Osteoblast (primary cell): ENCODE measurements at regions not wholly inside any gene's neighbourhood (a gene's known extent, or its start where the extent isn't known, plus 50 kb on each side); places are given as distances from the start of the nearest gene placed in this dataset.

Source experiments
- DNase-seq: peaks from one replicate; pipeline ENCODE4 v3.0.0; 2011; ENCODE audit warnings: low spot score, mixed read lengths; ENCODE audit not compliant: insufficient read length; ENCODE audit errors: missing footprints
- H2AFZ ChIP-seq: 2 replicates; pipeline ENCODE4 v1.6.0; 2011; ENCODE audit warnings: mild to moderate bottlenecking, low read length
- H3K27ac ChIP-seq: 2 replicates; pipeline ENCODE4 v1.5.1; 2011; ENCODE audit warnings: mild to moderate bottlenecking, low read depth, low read length, moderate library complexity
- H3K27me3 ChIP-seq: 2 replicates; pipeline ENCODE4 v1.6.0; 2012; ENCODE audit warnings: mild to moderate bottlenecking, control low read depth, inconsistent platforms, low read length, moderate library complexity; ENCODE audit not compliant: insufficient read depth
- H3K36me3 ChIP-seq: 2 replicates; pipeline ENCODE4 v1.5.1; 2011; ENCODE audit warnings: mild to moderate bottlenecking, low read length, control low read depth, moderate library complexity; ENCODE audit not compliant: insufficient read depth
- H3K4me1 ChIP-seq: 2 replicates; pipeline ENCODE4 v1.5.1; 2011; ENCODE audit warnings: mild to moderate bottlenecking, low read length, control low read depth, moderate library complexity; ENCODE audit not compliant: insufficient read depth
- H3K4me2 ChIP-seq: 2 replicates; pipeline ENCODE4 v1.6.0; 2011; ENCODE audit warnings: mild to moderate bottlenecking, low read length; ENCODE audit not compliant: insufficient read depth
- H3K4me3 ChIP-seq: fragments of 200-600 bp; sonication (generic); 3 replicates; pipeline ENCODE4 v1.5.1; 2012; ENCODE audit warnings: mild to moderate bottlenecking, low read length, inconsistent platforms; ENCODE audit not compliant: insufficient read depth
- H3K79me2 ChIP-seq: 2 replicates; pipeline ENCODE4 v1.6.0; 2012; ENCODE audit warnings: mild to moderate bottlenecking, low read length, control low read depth, inconsistent platforms; ENCODE audit not compliant: insufficient read depth
- H3K9me3 ChIP-seq: 2 replicates; pipeline ENCODE4 v1.5.1; 2011; ENCODE audit warnings: low read depth, low read length, control low read depth
- H4K20me1 ChIP-seq: 2 replicates; pipeline ENCODE4 v1.6.0; 2012; ENCODE audit warnings: mild to moderate bottlenecking, low read length, control low read depth; ENCODE audit not compliant: insufficient read depth
- TF ChIP-seq, protein P1 (sequence below): IDR thresholded peaks from 2 replicates; pipeline ENCODE4 v1.5.1; 2011; ENCODE audit warnings: mild to moderate bottlenecking, low read depth, low read length, moderate library complexity; ENCODE audit errors: extremely low read depth

DNA sequence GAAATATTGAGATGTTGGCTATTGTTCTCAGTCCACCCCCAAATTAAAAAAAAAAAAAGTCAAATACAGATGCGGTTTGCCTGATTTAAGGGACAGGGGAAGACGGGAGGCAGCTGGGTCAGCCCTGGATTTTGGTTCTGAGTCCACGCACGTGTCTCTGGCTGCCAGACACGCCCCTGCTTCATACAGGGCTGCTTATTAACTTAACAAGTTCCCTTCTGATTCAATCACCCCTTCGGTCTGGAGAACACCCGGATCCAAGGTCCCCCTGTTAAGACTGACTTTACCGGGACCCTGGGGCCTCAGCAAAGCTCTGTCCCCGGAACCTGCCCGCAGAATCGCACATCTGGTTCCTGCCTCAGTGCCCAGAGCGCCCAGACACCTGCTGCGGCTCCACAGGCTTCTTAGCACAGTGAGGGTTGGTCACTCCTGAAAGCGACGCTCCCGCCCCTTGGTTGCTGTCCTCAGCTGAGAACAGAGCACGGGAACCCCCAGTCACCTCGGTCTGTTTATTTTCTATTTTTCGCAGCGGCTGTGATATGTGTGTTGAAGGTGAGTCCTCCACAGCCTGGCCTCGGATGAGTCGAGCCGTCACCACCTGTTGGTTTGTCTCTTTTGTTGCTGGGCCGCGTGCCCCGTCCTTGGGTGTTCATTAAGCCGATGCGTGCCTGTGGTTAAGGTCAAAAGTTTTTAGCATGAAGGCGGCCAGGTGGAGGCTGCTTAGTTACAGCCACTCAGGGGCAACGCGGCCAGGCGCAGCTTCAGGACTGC, 57.2 kb downstream of the RTP5 start:
- TF ChIP-seq, protein P1, sequence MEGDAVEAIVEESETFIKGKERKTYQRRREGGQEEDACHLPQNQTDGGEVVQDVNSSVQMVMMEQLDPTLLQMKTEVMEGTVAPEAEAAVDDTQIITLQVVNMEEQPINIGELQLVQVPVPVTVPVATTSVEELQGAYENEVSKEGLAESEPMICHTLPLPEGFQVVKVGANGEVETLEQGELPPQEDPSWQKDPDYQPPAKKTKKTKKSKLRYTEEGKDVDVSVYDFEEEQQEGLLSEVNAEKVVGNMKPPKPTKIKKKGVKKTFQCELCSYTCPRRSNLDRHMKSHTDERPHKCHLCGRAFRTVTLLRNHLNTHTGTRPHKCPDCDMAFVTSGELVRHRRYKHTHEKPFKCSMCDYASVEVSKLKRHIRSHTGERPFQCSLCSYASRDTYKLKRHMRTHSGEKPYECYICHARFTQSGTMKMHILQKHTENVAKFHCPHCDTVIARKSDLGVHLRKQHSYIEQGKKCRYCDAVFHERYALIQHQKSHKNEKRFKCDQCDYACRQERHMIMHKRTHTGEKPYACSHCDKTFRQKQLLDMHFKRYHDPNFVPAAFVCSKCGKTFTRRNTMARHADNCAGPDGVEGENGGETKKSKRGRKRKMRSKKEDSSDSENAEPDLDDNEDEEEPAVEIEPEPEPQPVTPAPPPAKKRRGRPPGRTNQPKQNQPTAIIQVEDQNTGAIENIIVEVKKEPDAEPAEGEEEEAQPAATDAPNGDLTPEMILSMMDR, result no peak
- H3K36me3 ChIP-seq, result no peaks in the 10 kb centered on the region
- H3K27ac ChIP-seq, result no peak overlapping the region
- DNase-seq, result peak; percentile 23
- H4K20me1 ChIP-seq, result no peaks in the 10 kb centered on the region
- no peak overlapping the region for H3K4me3 ChIP-seq
- H2AFZ ChIP-seq, result no peak overlapping the region
- H3K79me2 ChIP-seq, result no peaks in the 10 kb centered on the region
- H3K4me1 ChIP-seq, result no peaks in the 10 kb centered on the region
- H3K27me3 ChIP-seq, result peaks cover 9% of the 10 kb centered on the region
- no peak overlapping the region for H3K4me2 ChIP-seq
- H3K9me3 ChIP-seq, result no peaks in the 10 kb centered on the region

DNA sequence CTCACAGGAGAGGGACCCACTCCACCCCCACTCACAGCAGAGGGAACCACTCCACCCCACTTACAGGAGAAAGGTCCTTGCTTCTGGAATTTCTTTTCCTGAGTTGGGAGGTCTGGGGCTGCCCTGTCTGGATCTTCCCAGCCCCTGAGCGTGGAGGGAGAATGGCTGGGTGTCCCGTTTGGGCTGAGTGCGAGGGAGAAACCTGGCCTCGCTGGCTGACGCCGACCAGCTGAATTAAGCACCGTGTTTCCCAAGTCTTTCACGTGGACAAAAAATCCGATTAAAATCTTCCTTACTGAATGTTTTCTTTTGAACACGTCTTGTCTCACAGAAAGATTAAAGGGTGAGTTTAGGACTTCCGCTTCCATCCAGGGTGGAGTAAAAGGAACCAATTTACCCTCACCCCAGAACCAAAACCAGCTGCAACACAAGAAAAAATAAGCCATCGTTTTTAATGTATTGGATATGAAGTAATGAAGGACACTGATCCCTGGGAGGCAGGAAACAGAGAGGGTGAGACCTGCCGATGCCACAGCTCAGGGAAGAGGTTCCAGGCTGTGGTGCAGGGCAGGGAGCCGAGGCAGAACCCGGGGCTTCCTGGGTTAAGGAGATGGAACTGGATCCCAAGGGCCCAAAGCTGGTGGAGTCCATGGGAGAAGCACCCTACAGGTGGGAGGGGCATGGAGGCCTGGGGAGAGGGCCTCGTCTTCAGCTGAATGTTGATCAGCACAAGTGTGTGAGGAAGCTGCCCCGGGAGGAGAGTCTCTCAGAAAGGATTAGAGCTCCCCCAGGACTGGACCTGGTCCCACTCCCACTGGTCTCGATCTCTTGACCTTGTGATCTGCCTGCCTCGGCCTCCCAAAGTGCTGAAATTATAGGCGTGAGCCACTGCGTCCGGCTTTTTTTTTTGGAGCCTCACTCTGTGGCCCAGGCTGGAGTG, 60.3 kb downstream of the RTP5 start:
- H3K79me2 ChIP-seq, result no peaks in the 10 kb centered on the region
- H3K9me3 ChIP-seq, result no peaks in the 10 kb centered on the region
- H3K4me3 ChIP-seq, result no peak overlapping the region
- H3K4me2 ChIP-seq, result no peak overlapping the region
- TF ChIP-seq, protein P1, result no peak
- H3K27me3 ChIP-seq, result peaks cover 9% of the 10 kb centered on the region
- H3K4me1 ChIP-seq, result peaks cover 8% of the 10 kb centered on the region
- no peak overlapping the region for H2AFZ ChIP-seq
- DNase-seq, result peak; percentile 62
- H3K27ac ChIP-seq, result no peak overlapping the region
- no peaks in the 10 kb centered on the region for H3K36me3 ChIP-seq
- no peaks in the 10 kb centered on the region for H4K20me1 ChIP-seq

DNA sequence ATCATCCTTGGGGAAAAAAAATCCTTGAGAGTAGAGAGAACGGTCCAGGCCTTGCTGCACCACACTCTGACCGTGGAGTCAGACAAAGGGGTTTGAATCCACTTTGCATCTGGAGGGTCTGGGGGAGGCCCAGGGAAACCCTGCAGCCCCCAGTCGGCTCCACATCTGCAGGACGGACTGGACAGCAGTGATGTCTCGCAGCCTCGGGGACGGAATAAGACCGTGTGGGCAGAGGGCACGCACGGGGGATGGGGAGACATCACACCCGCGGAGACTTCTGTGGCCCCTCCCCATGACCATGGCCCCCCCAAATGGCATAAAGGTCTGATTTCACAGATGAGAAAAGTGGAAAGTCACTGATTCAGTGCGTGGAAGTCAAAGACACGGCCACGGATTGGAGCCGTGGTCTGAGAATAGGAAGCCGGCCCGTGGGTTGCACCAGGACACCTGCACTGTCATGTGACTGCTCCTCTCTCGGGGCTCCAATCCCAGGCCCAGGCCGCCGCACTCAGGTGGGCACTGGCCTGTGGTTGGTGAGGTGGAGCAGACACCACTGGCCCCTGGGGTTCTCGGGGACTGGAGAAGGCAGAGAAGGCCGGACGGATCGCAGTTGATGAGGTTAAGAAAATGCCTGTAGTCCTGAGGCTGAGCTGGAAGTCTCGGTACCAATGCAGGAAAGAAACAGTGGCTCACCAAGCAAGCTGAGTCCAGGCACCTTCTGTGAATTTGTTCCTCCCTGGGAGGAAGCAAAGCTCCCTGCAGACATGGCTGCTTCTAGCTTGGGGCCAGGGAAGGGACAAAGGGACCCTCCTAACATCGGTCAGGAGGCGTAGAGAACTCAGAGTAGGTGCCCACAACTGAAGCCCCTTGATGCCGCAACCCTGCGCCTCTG, 61.8 kb downstream of the RTP5 start:
- no peaks in the 10 kb centered on the region for H3K9me3 ChIP-seq
- H3K4me3 ChIP-seq, result no peak overlapping the region

More for the DNA sequence above, 61.8 kb downstream of the RTP5 start:
- Histone ChIP-seq H3K4me2 (no peak overlapping the region), H3K79me2 (no peaks in the 10 kb centered on the region), H3K4me1 (peaks cover 17% of the 10 kb centered on the region), H3K36me3 (no peaks in the 10 kb centered on the region), H3K27ac (no peak overlapping the region), H4K20me1 (no peaks in the 10 kb centered on the region), H2AFZ (no peak overlapping the region), H3K27me3 (peaks cover 5% of the 10 kb centered on the region)
- TF ChIP-seq, protein P1, result no peak
- peak; percentile 67 for DNase-seq
